PC-3 (cell line): ENCODE measurements at regions not wholly inside any gene's neighbourhood (a gene's known extent, or its start where the extent isn't known, plus 50 kb on each side); places are given as distances from the start of the nearest gene placed in this dataset.

Experiments
- ATAC-seq: fragments of 200-7000 bp; cut with Tn5 transposase; 2 replicates; pipeline ENCODE4 v1.9.1; 2020; ENCODE audit warnings: mild to moderate bottlenecking, moderate library complexity
- BruUV-seq: library from RNA; stranded (reverse); fragments of 400-500 nt; replicated peaks from 2 replicates; lab custom pipeline; 2021; lab: Mats Ljungman, UMichigan
- CTCF ChIA-PET: fragments of 300-600 bp; sonication (Branson Sonifier 250); formaldehyde crosslinking; loops from one replicate; lab custom pipeline; 2022; ENCODE audit warnings: antibody characterized with exemption; lab: Charles Lee
- POLR2A ChIA-PET: fragments of 300-600 bp; sonication (Branson Sonifier 250); formaldehyde crosslinking; loops from one replicate; lab custom pipeline; 2022; ENCODE audit warnings: antibody characterized with exemption; ENCODE audit not compliant: unreplicated experiment; lab: Charles Lee
- DNase-seq: peaks from one replicate; pipeline ENCODE4 v3.0.0-alpha.2; 2015
- H2AFZ ChIP-seq: fragments of 300-600 bp; sonication (generic); 2 replicates; pipeline ENCODE4 v1.6.0; 2016; ENCODE audit warnings: antibody characterized with exemption, low read length
- H3F3A ChIP-seq: fragments of 300-600 bp; sonication (generic); one replicate; pipeline ENCODE4 v1.6.0; 2017; ENCODE audit warnings: antibody characterized with exemption, low read length, control low read depth, mild to moderate bottlenecking; ENCODE audit not compliant: unreplicated experiment
- H3K27ac ChIP-seq: fragments of 300-600 bp; sonication (generic); 2 replicates; pipeline ENCODE4 v1.5.1; 2016; ENCODE audit warnings: mild to moderate bottlenecking, low read length
- H3K27me3 ChIP-seq: fragments of 300-600 bp; sonication (generic); 2 replicates; pipeline ENCODE4 v1.6.1; 2016; ENCODE audit warnings: low read length, mixed read lengths
- H3K36me3 ChIP-seq: fragments of 300-600 bp; sonication (generic); 2 replicates; pipeline ENCODE4 v1.6.1; 2016; ENCODE audit warnings: low read depth, mixed run types, low read length, mixed read lengths
- H3K4me1 ChIP-seq: fragments of 300-600 bp; sonication (generic); 2 replicates; pipeline ENCODE4 v1.5.1; 2016; ENCODE audit warnings: low read length; ENCODE audit not compliant: insufficient read depth
- H3K4me2 ChIP-seq: fragments of 300-600 bp; sonication (generic); 2 replicates; pipeline ENCODE4 v1.6.0; 2016; ENCODE audit warnings: low read length
- H3K4me3 ChIP-seq: fragments of 300-600 bp; sonication (generic); 2 replicates; pipeline ENCODE4 v1.5.1; 2016; ENCODE audit warnings: mild to moderate bottlenecking, low read length, mixed read lengths
- H3K79me2 ChIP-seq: fragments of 300-600 bp; sonication (generic); 2 replicates; pipeline ENCODE4 v1.6.1; 2017; ENCODE audit warnings: low read length, mixed read lengths
- H3K9ac ChIP-seq: fragments of 300-600 bp; sonication (generic); 2 replicates; pipeline ENCODE4 v1.6.0; 2016; ENCODE audit warnings: mild to moderate bottlenecking, low read length
- H3K9me2 ChIP-seq: fragments of 300-600 bp; sonication (generic); replicated peaks from 2 replicates; pipeline ENCODE4 v1.6.1; 2016; ENCODE audit warnings: mixed run types, low read length, mixed read lengths
- H3K9me3 ChIP-seq: fragments of 300-600 bp; sonication (generic); 2 replicates; pipeline ENCODE4 v1.6.1; 2016; ENCODE audit warnings: low read length, mixed read lengths
- H4K20me1 ChIP-seq: fragments of 300-600 bp; sonication (generic); 2 replicates; pipeline ENCODE4 v1.6.1; 2016; ENCODE audit warnings: low read length, mixed read lengths
- CTCF ChIP-seq: fragments of 300-600 bp; sonication (generic); conservative IDR thresholded peaks from 2 replicates; pipeline ENCODE4 v1.5.1; 2017; ENCODE audit warnings: antibody characterized with exemption, low read depth, mild to moderate bottlenecking, low read length
- EZH2 ChIP-seq: fragments of 300-600 bp; sonication (generic); IDR thresholded peaks from one replicate; pipeline ENCODE4 v1.6.1; 2017; ENCODE audit warnings: antibody characterized with exemption, mild to moderate bottlenecking, low read length; ENCODE audit not compliant: unreplicated experiment
- EZH2phosphoT487 ChIP-seq: fragments of 300-600 bp; sonication (generic); IDR thresholded peaks from 2 replicates; pipeline ENCODE4 v1.6.1; 2018; ENCODE audit warnings: mild to moderate bottlenecking, antibody characterized with exemption, low read length, borderline replicate concordance
- intact Hi-C: fragments of 100-400 bp; cut with micrococcal nuclease; formaldehyde crosslinking; loops from 2 replicates; pipeline ENCODE4 v1.9.0; 2023

- H3K4me2 ChIP-seq: no peak overlapping the region
- ChIA-PET CTCF (no interaction called here), POLR2A (no interaction called here)
- intact Hi-C loops: no loop called here
- no peaks in the 10 kb centered on the region for H3K9me3 ChIP-seq
- TF ChIP-seq EZH2 (no peak), CTCF (no peak), EZH2phosphoT487 (no peak)
- H3K9ac ChIP-seq: no peak overlapping the region
- H3K4me1 ChIP-seq: no peaks in the 10 kb centered on the region
- H3K27ac ChIP-seq: no peak overlapping the region
- H3K27me3 ChIP-seq: peaks cover 9% of the 10 kb centered on the region; the same call in 1 of the 2 replicates
- H3K79me2 ChIP-seq: no peaks in the 10 kb centered on the region
- BruUV-seq: no TSS peak
- H2AFZ ChIP-seq: no peak overlapping the region
- no peak for ATAC-seq
- H3K36me3 ChIP-seq: no peaks in the 10 kb centered on the region
- no peaks in the 10 kb centered on the region for H4K20me1 ChIP-seq
- no peak overlapping the region for H3K4me3 ChIP-seq
- H3F3A ChIP-seq: no peaks in the 10 kb centered on the region
- no peak for DNase-seq
- no peaks in the 10 kb centered on the region for H3K9me2 ChIP-seq
Observed at GRCh38 chr14:38000340-38000739, 207.4 kb upstream of the SSTR1 start.

GRCh38 chr14:38001501-38001900 is 206.2 kb upstream of the SSTR1 start:
- no peaks in the 10 kb centered on the region for H3K36me3 ChIP-seq
- no peaks in the 10 kb centered on the region for H3F3A ChIP-seq
- no peak overlapping the region for H2AFZ ChIP-seq
- no peak overlapping the region for H3K4me2 ChIP-seq
- DNase-seq (no peak), ATAC-seq (no peak)
- POLR2A ChIA-PET: no interaction called here
- H3K27ac ChIP-seq: no peak overlapping the region
- intact Hi-C loops: no loop called here
- no TSS peak for BruUV-seq
- H3K4me1 ChIP-seq: no peaks in the 10 kb centered on the region
- no peaks in the 10 kb centered on the region for H3K9me2 ChIP-seq
- CTCF ChIA-PET: no interaction called here
- no peaks in the 10 kb centered on the region for H4K20me1 ChIP-seq
- H3K27me3 ChIP-seq: peaks cover 9% of the 10 kb centered on the region; the same call in 1 of the 2 replicates
- TF ChIP-seq CTCF: no peak
- TF ChIP-seq EZH2phosphoT487: no peak
- TF ChIP-seq EZH2: no peak
- no peak overlapping the region for H3K4me3 ChIP-seq
- no peaks in the 10 kb centered on the region for H3K9me3 ChIP-seq
- no peaks in the 10 kb centered on the region for H3K79me2 ChIP-seq
- H3K9ac ChIP-seq: no peak overlapping the region

- Histone ChIP-seq H4K20me1 (no peaks in the 10 kb centered on the region), H3K79me2 (no peaks in the 10 kb centered on the region), H3K9me3 (no peaks in the 10 kb centered on the region), H3K4me3 (no peak overlapping the region), H3K36me3 (no peaks in the 10 kb centered on the region), H2AFZ (no peak overlapping the region), H3K27me3 (peaks cover 9% of the 10 kb centered on the region; the same call in 1 of the 2 replicates), H3K4me2 (no peak overlapping the region), H3F3A (no peaks in the 10 kb centered on the region), H3K4me1 (no peaks in the 10 kb centered on the region), H3K9ac (no peak overlapping the region), H3K27ac (no peak overlapping the region), H3K9me2 (no peaks in the 10 kb centered on the region)
- no peak for DNase-seq
- POLR2A ChIA-PET: no interaction called here
- TF ChIP-seq CTCF: no peak
- no peak for TF ChIP-seq EZH2
- no peak for TF ChIP-seq EZH2phosphoT487
- no TSS peak for BruUV-seq
- CTCF ChIA-PET: interaction anchor here (0.6 kb wide), 1 partner anchor 117 kb away, joined by 3 read pairs; no protein-coding TSS in a partner anchor
- intact Hi-C loops: no loop called here
- no peak for ATAC-seq
Observed at GRCh38 chr14:38003746-38004609, 203.7 kb upstream of the SSTR1 start.
